H1 (cell line): ENCODE measurements at regions not wholly inside any gene's neighbourhood (a gene's known extent, or its start where the extent isn't known, plus 50 kb on each side); places are given as distances from the start of the nearest gene placed in this dataset.

ENCODE experiments used
- EZH2 ChIP-seq: fragments of 200-600 bp; sonication (generic); IDR thresholded peaks from 2 replicates; pipeline ENCODE4 v1.7.1; 2012; ENCODE audit warnings: low read depth, mild to moderate bottlenecking, moderate library complexity, low read length, inconsistent platforms; ENCODE audit not compliant: severe bottlenecking
- TAF1 ChIP-seq: IDR thresholded peaks from 2 replicates; pipeline ENCODE4 v1.6.1; 2011; ENCODE audit warnings: mild to moderate bottlenecking, low read depth, low read length

GRCh38 chr5:111653408-111653807, 103.6 kb downstream of the NREP start:
- TF ChIP-seq EZH2 (no peak), TAF1 (no peak)
